Stimulated activated effector memory CD8-positive, alpha-beta T cell treated with anti-CD3 and anti-CD28 coated beads, Interleukin-12 subunit alpha, Interleukin-12 subunit beta, amount 100 ng/mL, for 72 hours (primary cell): ENCODE measurements at regions not wholly inside any gene's neighbourhood (a gene's known extent, or its start where the extent isn't known, plus 50 kb on each side); places are given as distances from the start of the nearest gene placed in this dataset.
"Not testable (repeated sequence)": the region's sequence is repeated elsewhere in the genome, so short reads cannot be mapped to it uniquely, and the experiment has no call there.

Experiments used
- ATAC-seq: fragments of 150-1000 bp; cut with Tn5 transposase; 2 replicates; pipeline ENCODE4 v1.10.0; 2021
- DNase-seq, 2 donors: peaks; one replicate each; pipeline ENCODE4 v3.0.0; 2021 to 2022; ENCODE audit warnings: low spot score in 2 of 2
- H3K27ac Mint-ChIP-seq: one replicate; pipeline ENCODE4 v1.8.0; 2022; ENCODE audit warnings: mild to moderate bottlenecking, mixed read lengths
- H3K36me3 Mint-ChIP-seq: one replicate; pipeline ENCODE4 v1.8.0; 2022; ENCODE audit warnings: mild to moderate bottlenecking, mixed read lengths
- H3K4me1 Mint-ChIP-seq: one replicate; pipeline ENCODE4 v1.8.0; 2022; ENCODE audit warnings: mixed read lengths
- H3K4me3 Mint-ChIP-seq: one replicate; pipeline ENCODE4 v1.8.0; 2022; ENCODE audit warnings: mild to moderate bottlenecking, mixed read lengths
- H3K9me3 Mint-ChIP-seq: one replicate; pipeline ENCODE4 v1.8.0; 2022; ENCODE audit warnings: mixed read lengths

- H3K27ac Mint-ChIP-seq, ATAC-seq, H3K9me3 Mint-ChIP-seq: not testable (repeated sequence)
Observed at GRCh38 chr17:46460129-46460528, 52.1 kb upstream of the LRRC37A2 start.

GRCh38 chr17:46455069-46455468, 57.2 kb upstream of the LRRC37A2 start:
- not testable (repeated sequence) for H3K4me1 Mint-ChIP-seq, H3K36me3 Mint-ChIP-seq, DNase-seq, H3K4me3 Mint-ChIP-seq, ATAC-seq, H3K27ac Mint-ChIP-seq, H3K9me3 Mint-ChIP-seq

More at GRCh38 chr17:46460129-46460528, 52.1 kb upstream of the LRRC37A2 start:
- H3K4me3 Mint-ChIP-seq, DNase-seq, H3K4me1 Mint-ChIP-seq, H3K36me3 Mint-ChIP-seq: not testable (repeated sequence)

DNA sequence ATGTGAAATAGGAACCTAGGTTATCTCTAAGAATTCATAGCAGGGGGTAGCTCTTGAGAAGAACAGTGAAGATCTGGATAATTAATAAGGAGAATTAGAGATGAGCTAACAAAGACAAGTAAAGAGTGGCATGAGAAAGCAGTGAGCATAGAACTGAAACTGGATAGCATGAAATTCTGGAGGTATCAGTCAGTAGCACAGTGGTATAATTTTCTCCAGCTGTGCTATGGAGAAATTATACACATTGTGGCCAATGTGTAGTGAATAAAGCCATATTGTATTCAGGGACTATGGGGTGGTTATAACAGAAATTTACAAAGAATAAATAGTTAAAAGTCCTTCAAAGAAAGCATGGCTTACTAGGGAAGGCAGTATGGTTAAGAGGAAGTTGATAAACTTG, 57.7 kb upstream of the LRRC37A2 start:
- H3K27ac Mint-ChIP-seq, H3K9me3 Mint-ChIP-seq, DNase-seq, H3K36me3 Mint-ChIP-seq, ATAC-seq, H3K4me1 Mint-ChIP-seq, H3K4me3 Mint-ChIP-seq: not testable (repeated sequence)

DNA sequence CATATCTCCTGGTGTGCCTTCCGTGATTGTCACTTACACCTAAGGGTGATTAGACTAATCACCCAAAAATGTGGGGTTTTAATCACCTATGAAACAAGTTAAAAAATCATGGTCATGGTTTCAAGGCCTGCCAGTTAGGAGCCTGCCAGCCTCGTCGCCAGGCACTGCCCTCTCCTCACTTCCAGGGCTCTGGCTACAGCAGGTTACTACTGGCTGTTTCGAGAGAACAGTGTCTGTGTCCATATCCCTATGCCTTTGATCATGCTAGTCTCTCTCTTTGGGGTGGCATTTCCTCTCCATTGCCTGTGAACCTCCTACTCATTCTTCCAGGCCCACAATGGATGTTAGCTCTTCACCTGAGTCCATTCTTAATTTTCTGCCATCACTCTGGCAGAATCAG, 59.2 kb upstream of the LRRC37A2 start:
- not testable (repeated sequence) for H3K27ac Mint-ChIP-seq, DNase-seq, ATAC-seq, H3K4me1 Mint-ChIP-seq, H3K36me3 Mint-ChIP-seq, H3K4me3 Mint-ChIP-seq, H3K9me3 Mint-ChIP-seq

DNA sequence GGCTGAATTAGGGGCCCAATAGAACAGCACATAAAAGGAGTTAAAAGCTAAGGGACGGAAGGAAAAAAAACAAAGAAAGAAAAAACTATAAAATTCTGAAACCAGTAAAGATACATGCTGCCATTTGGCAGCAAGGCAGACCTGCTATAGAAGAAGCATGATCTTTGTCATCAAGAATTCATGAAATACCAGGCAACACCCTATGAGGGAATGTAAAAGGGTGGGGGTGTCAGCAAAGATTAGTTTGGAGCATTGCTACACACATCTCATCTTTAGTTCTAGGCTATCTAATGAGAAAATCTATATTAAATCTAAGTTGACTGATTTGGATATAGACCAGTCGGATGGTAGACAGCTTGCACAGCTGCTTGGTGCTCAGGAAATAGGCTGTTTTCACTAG, 66.4 kb upstream of the LRRC37A2 start:
- not testable (repeated sequence) for H3K4me1 Mint-ChIP-seq, ATAC-seq, H3K4me3 Mint-ChIP-seq, H3K9me3 Mint-ChIP-seq, H3K27ac Mint-ChIP-seq, H3K36me3 Mint-ChIP-seq, DNase-seq

- H3K36me3 Mint-ChIP-seq, H3K4me1 Mint-ChIP-seq, H3K4me3 Mint-ChIP-seq, ATAC-seq, H3K9me3 Mint-ChIP-seq, DNase-seq, H3K27ac Mint-ChIP-seq: not testable (repeated sequence)
Observed at GRCh38 chr17:46445411-46445810, 66.9 kb upstream of the LRRC37A2 start.

GRCh38 chr17:46442153-46442552, 70.1 kb upstream of the LRRC37A2 start:
- H3K36me3 Mint-ChIP-seq, H3K9me3 Mint-ChIP-seq, H3K4me1 Mint-ChIP-seq, H3K27ac Mint-ChIP-seq, DNase-seq, ATAC-seq, H3K4me3 Mint-ChIP-seq: not testable (repeated sequence)

DNA sequence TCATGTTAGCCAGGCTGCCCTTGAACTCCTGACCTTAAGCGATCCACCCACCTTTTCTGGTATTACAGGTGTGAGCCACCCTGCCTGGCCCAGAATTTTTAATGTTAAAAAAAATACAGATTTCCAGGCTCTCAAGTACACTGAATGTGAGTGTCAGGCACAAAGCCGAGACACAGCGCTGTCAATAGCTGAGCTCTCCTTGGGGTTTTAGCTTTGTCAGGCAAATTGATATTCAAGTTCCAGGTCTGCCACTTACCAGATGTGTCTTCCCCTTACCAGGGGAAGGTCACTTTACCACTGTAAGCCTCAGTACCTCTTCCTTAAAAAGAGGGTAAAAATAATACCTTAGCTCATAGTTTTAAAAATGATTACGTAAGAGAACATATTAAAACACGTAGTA, 71.6 kb upstream of the LRRC37A2 start:
- not testable (repeated sequence) for ATAC-seq, H3K9me3 Mint-ChIP-seq, H3K27ac Mint-ChIP-seq, H3K36me3 Mint-ChIP-seq, H3K4me1 Mint-ChIP-seq, H3K4me3 Mint-ChIP-seq, DNase-seq

GRCh38 chr17:46434450-46435062, 73.0 kb upstream of the ARL17B start:
- not testable (repeated sequence) for H3K27ac Mint-ChIP-seq, H3K9me3 Mint-ChIP-seq, H3K4me3 Mint-ChIP-seq, DNase-seq, ATAC-seq, H3K36me3 Mint-ChIP-seq, H3K4me1 Mint-ChIP-seq

- H3K36me3 Mint-ChIP-seq, H3K27ac Mint-ChIP-seq, H3K4me3 Mint-ChIP-seq, H3K9me3 Mint-ChIP-seq, DNase-seq, ATAC-seq, H3K4me1 Mint-ChIP-seq: not testable (repeated sequence)
Observed at GRCh38 chr17:46430300-46430699, 68.7 kb upstream of the ARL17B start.

- not testable (repeated sequence) for H3K4me1 Mint-ChIP-seq, H3K36me3 Mint-ChIP-seq, H3K4me3 Mint-ChIP-seq, ATAC-seq, DNase-seq, H3K9me3 Mint-ChIP-seq, H3K27ac Mint-ChIP-seq
Observed at GRCh38 chr17:46429675-46430074, 68.1 kb upstream of the ARL17B start.

DNA sequence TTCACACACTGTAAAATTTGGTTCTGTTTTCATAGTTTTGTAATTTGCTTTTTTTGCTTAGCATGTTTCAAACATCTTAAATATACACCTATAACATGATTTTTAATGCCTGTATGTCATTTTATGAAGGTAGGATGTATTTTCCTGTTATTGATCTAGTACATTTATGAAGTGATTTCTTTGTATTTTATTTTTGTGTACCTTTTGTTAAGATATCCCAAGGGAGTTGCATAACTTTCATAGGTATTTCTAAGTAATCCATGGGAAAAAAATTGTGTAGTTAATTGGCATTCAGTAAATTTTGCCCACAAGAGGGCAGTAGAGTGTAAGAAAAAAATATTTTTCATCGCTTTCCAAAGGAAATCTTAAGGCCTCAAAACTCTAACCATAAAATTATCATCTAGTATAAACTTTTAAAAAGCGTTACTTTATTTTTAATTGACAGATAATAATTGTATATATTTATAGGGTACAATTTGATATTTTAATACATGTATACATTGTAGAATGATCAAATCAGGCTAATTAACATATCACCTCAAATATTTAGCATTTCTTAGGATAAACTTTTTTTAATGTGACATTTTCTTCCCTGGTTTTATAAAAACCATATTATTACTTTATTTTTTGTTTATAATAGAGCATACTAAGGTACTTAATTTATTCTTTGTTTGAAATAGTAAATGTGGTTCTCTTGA, 62.8 kb upstream of the ARL17B start:
- H3K4me1 Mint-ChIP-seq, ATAC-seq, H3K4me3 Mint-ChIP-seq, H3K27ac Mint-ChIP-seq, H3K36me3 Mint-ChIP-seq, H3K9me3 Mint-ChIP-seq, DNase-seq: not testable (repeated sequence)

- H3K36me3 Mint-ChIP-seq = not testable (repeated sequence)
Observed at GRCh38 chr17:46417907-46418306, 56.3 kb upstream of the ARL17B start.

GRCh38 chr17:46417261-46417660, 55.7 kb upstream of the ARL17B start:
- H3K4me3 Mint-ChIP-seq, ATAC-seq, H3K27ac Mint-ChIP-seq, H3K4me1 Mint-ChIP-seq, H3K36me3 Mint-ChIP-seq, H3K9me3 Mint-ChIP-seq, DNase-seq: not testable (repeated sequence)

More at GRCh38 chr17:46417907-46418306, 56.3 kb upstream of the ARL17B start:
- ATAC-seq = peak; percentile 73
- not testable (repeated sequence) for H3K4me1 Mint-ChIP-seq, H3K4me3 Mint-ChIP-seq, H3K27ac Mint-ChIP-seq, DNase-seq, H3K9me3 Mint-ChIP-seq

GRCh38 chr17:46414559-46414958, 53.0 kb upstream of the ARL17B start:
- not testable (repeated sequence) for H3K36me3 Mint-ChIP-seq, DNase-seq, H3K9me3 Mint-ChIP-seq, ATAC-seq, H3K4me3 Mint-ChIP-seq, H3K27ac Mint-ChIP-seq, H3K4me1 Mint-ChIP-seq

DNA sequence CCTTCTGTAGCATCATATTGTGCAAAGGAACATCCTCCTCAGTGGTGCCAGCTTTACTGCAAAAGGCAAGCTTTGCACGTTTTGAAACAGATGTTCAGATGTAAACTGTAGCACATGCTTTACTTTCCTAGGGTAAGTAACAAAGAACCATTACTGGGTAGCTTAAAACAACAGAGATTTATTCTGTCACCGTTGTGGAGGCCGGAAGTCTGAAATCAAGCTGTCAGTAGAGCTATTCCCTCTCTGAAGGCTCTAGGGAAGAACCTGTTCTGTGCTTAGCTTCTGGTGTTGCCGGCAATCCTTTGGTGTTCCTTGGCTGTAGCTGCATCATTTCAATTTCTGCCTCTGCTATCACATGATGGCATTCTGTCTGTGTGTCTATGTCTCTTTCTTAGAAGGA, 50.6 kb upstream of the ARL17B start:
- H3K27ac Mint-ChIP-seq, DNase-seq, ATAC-seq, H3K4me1 Mint-ChIP-seq, H3K9me3 Mint-ChIP-seq, H3K36me3 Mint-ChIP-seq, H3K4me3 Mint-ChIP-seq: not testable (repeated sequence)
